ENCODE measurements at regions not wholly inside any gene's neighbourhood (a gene's known extent, or its start where the extent isn't known, plus 50 kb on each side); places are given as distances from the start of the nearest gene placed in this dataset.
"Not testable (repeated sequence)": the region's sequence is repeated elsewhere in the genome, so short reads cannot be mapped to it uniquely, and the experiment has no call there.

DNA sequence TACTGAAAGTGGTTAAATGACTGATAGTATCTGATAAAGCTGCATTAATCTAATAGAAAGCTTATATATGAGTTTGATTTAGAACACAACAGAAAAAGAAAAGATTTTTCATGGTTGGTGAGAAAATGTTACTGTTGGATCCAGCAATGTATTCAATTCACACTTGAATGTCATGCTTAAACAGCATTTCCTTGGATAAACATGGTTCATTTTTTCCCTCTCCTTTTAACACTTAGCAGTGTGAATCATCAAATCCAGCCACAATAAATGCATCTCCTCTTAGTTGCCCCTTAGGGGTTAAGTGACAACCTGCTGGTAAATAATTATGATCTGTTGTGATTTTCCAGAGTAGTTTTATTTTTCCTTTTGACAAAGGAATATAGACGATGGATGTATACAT lies 74.9 kb upstream of the GRIP1 start:
- no peak overlapping the region for H3K4me3 ChIP-seq (ENCODE audit: low read depth, low read length)
- TF ChIP-seq CTCF (IDR thresholded peaks at IDR 0.05; ENCODE audit: borderline replicate concordance, insufficient read depth, low read depth, low read length) = no peak

GRCh38 chr12:66755727-66756395 lies 77.0 kb upstream of the GRIP1 start:
- no peak for TF ChIP-seq CTCF (IDR thresholded peaks at IDR 0.05; ENCODE audit: borderline replicate concordance, insufficient read depth, low read depth, low read length)
- no peak overlapping the region for H3K4me3 ChIP-seq (ENCODE audit: low read depth, low read length)

DNA sequence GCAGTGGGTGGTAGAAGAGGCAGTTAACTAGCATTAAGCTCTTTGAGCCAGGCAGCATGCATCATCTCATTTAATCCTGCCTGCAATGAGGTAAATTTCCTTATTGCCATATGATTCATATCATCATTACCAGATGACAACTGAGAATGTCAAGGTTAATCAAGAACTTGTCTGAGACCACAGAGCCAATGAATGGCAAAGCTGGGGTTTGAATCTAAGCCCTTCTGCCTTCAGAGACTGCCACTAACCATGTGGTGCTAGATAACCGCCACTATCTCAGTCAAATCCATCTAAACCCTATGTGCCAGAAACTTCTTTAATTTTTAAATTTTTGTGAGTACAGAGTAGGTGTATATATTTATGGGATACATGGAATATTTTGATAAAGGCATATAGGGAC lies 77.8 kb upstream of the GRIP1 start:
- no peak overlapping the region for H3K4me3 ChIP-seq (ENCODE audit: low read depth, low read length)
- TF ChIP-seq CTCF (IDR thresholded peaks at IDR 0.05; ENCODE audit: borderline replicate concordance, insufficient read depth, low read depth, low read length) = no peak

DNA sequence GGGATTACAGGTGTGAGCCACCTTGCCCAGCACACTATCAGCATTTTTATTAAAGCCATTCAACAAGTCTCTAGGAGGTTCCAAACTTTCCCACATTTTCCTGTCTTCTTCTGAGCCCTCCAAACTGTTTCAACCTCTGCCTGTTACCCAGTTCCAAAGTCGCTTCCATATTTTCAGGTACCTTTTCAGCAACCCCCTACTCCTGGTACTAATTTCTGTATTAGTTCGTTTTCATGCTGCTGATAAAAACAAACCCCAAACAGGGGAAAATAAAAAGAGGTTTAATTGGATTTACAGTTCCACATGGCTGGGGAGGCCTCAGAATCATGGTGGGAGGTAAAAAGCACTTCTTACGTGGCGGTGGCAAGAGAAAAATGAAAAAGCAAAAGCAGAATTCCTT lies 81.2 kb upstream of the GRIP1 start:
- not testable (repeated sequence) for H3K4me3 ChIP-seq (ENCODE audit: low read depth, low read length)

DNA sequence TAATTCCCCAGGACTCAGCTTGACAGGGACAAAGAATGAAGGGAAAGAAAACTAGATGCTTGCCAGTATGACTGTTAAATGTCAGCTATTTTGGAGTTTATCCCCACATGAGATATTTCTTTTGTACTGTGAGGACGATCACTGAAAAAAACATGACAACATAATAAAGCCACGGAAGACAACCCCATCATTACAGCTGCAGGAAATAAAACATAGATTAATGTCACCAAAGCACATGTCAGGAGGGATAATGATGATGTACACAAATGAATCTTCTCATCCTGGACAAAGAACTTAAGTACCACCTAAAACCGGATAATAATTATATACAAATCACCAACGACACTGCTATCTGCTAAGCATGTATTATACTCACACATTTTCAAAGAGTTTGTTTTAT lies 84.6 kb upstream of the GRIP1 start:
- TF ChIP-seq CTCF (IDR thresholded peaks at IDR 0.05; ENCODE audit: borderline replicate concordance, insufficient read depth, low read depth, low read length) = no peak

DNA sequence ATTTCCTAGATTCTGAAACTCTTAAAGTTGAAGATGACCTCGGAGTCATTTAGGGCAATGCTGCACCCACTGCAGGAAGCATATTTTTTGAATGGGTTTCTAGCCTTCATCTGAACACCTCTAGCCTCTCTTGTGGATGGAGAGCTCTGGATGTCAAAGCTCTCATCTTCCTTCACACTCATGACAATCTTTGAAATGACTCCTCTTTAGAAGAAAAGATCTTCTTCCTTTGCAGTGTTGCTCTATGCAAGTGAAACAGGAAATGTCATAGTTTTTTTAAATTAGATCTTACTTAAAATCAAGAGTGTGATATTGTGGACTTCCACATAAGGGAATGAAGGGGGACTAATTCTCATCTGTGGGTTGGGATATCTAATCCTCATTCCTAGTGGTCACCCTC lies 86.3 kb upstream of the GRIP1 start:
- no peak overlapping the region for H3K4me3 ChIP-seq (ENCODE audit: low read depth, low read length)
- TF ChIP-seq CTCF (IDR thresholded peaks at IDR 0.05; ENCODE audit: borderline replicate concordance, insufficient read depth, low read depth, low read length) = no peak

More for the DNA sequence above, 84.6 kb upstream of the GRIP1 start:
- no peak overlapping the region for H3K4me3 ChIP-seq (ENCODE audit: low read depth, low read length)

GRCh38 chr12:66767536-66767935 lies 88.7 kb upstream of the GRIP1 start:
- no peak overlapping the region for H3K4me3 ChIP-seq (ENCODE audit: low read depth, low read length)
- TF ChIP-seq CTCF (IDR thresholded peaks at IDR 0.05; ENCODE audit: borderline replicate concordance, insufficient read depth, low read depth, low read length) = no peak

- no peak overlapping the region for H3K4me3 ChIP-seq (ENCODE audit: low read depth, low read length)
- no peak for TF ChIP-seq CTCF (IDR thresholded peaks at IDR 0.05; ENCODE audit: borderline replicate concordance, insufficient read depth, low read depth, low read length)
These were observed 89.4 kb upstream of the GRIP1 start for GRCh38 chr12:66768293-66768692.

Data from GM12875 (cell line).